GM19395 (cell line): ENCODE measurements at regions not wholly inside any gene's neighbourhood (a gene's known extent, or its start where the extent isn't known, plus 50 kb on each side); places are given as distances from the start of the nearest gene placed in this dataset.

Experiments
- ATAC-seq: cut with Tn5 transposase; IDR thresholded peaks from one replicate; pipeline ENCODE4 v1.9.1; 2021; ENCODE audit warnings: mild to moderate bottlenecking, moderate library complexity; ENCODE audit not compliant: unreplicated experiment

DNA sequence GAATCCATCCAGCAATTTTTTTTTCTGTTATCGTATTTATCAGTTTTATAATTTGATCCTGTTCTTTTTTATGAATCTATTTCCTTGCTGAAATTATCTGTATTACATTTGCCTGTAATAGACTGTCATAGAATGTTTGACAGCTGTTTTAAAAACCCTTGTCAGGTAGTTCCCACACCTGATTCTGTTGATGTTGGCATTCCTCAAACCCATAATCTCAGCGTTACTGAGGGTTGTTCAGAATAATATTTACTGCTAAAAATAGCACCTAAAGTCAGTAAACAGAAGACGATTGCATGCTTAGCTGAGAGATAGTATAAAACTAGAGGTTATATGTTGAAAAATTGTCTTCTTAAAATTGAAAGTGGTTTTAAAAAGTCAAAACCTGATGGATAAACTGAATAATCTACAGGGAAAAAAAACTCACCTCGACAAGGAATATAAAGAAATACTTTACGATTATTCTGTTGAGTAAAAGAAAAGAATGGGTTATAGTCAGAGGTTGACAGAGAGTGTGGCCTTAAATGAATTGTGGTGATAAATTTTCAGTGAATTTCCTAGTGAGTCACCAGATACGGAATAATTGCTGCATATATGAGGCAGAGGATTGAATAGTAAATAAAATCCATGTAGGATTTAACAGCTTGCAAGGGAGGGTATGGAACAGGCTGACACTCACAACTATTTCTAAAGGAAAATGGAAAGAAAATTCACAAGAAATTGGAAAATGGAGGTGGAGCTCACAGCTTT, 824.1 kb upstream of the IGFBP3 start:
- no peak for ATAC-seq

DNA sequence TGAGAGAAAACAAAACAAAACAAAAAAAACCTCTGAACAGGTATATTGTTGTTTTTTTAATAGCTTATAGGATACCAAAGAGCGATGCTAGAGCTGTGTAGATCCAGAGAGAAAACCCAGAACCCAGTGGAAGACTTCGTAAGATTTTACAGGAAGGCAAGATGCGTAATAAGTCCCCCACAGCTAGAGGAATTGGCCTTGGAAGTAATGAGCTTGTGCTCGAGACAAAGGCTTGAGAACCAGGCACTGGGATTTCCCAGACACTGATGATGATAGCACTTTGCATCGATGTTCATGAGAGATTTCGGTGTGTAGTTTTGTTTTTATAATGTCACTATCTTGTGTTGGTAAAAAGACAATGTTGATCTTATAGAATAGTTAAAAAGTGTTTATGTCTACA, 821.5 kb upstream of the IGFBP3 start:
- no peak for ATAC-seq

DNA sequence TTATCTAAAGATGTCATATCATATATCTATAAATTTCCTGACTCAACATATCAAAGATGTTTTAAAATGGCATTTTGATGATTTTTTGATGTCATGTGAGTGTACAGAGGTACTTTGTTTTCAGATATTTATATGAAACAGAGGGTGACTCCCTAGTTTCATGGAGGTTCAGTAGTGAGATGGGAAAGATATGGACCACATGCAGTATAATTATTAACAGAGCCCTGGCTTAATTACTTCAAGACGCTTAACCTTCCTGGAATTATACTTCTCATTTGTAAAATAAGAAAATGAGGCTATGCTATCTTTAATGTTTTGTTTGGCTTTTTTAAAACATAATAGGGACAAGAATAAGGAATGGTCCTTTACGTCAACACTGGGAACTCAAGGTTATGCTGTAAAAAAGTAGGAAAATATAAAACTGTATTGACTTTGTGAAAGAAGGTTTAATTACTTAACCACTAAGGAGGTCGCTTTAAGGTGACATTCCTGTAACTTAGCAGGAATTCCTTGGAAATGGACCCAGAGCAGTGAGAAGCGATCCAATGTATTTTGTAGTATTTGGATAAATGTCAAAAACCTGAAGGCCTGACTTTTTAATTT, 821.0 kb upstream of the IGFBP3 start:
- no peak for ATAC-seq

DNA sequence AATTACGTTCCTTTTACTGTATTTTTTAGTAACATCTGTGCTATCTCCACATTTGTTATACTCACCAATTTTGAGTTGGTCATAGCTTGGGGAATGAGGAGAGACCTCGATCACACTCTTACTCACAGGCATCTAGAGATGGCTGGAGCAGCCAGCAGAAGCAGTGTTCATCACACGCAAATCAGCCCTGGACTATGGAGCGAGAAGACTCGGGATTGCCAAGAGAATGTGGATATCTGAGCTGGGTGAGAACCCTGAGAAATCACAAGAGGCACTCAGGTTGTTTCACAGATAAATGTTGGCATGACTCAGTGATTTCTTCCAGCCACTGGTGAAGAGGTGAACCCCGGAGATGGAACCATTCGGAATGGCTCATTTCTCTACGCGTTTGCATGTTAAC, 820.1 kb upstream of the IGFBP3 start:
- no peak for ATAC-seq

DNA sequence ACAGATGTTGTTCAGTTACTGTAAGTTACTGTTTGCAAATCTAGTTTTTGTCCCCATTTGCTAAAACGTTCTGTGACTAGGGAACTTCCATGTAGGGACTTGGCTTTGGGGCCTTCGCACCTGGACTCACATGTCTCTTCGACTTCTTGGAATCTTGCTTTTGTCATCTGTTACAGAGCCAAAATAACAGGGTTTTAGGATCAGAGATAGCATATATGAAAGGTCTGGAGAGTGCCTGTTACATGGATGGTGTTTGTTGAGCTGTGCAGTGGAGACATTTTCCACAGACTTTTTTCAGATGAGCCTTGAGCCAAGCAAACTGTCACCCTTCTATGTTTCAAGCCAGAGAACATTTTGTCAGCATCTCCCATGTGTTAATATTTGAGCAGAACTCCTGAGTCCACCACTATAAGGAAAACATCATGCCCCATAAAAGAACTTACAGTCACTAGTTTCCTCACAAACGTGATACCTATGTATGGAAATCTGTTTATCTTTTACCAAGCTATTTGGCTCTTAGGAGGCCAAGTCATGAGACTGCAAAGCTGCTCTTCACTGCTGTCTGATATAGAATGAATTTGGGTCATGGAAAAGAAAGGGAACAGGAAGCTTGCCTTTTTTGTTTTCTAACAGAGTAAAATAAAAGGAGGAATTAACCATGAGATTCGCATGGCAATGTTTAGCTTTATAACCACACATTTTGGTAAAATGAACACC, 818.6 kb upstream of the IGFBP3 start:
- ATAC-seq, result no peak

DNA sequence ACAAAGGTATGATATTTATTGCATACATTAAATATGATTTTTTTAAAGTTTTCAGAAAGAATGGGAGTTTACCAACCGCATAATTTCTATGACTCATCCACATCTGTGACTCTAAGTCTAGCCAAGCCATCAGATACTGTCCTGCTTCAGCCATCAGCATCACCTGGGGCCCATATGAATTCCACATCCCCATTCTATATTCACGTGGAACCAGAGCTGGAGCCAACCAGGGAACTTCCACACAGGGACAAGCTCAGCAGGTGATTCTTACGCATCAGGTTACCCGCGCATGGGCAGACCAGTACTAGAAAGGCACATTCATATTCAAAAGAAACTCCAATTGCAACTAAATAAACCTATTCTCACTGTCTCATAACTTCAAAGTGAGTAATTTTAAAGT, 817.7 kb upstream of the IGFBP3 start:
- ATAC-seq, result no peak

DNA sequence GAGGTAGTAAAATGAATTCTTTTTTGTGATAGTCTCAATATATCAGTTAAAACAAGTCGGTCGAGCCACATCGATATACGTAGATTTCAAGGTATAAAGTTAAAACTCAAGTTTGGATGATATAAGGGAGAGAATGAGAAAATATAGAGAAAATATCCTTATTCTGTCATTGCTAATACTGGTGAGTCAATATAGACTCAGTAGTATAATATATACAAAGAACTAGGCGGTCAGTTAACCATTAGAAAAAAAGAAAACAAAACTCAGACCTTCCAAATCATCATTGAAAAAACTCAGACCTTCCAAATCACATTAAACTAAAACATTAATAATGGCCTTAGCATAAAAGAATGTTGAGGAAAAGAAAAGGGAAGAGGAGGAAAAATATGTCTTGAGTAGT, 817.1 kb upstream of the IGFBP3 start:
- ATAC-seq, result no peak

DNA sequence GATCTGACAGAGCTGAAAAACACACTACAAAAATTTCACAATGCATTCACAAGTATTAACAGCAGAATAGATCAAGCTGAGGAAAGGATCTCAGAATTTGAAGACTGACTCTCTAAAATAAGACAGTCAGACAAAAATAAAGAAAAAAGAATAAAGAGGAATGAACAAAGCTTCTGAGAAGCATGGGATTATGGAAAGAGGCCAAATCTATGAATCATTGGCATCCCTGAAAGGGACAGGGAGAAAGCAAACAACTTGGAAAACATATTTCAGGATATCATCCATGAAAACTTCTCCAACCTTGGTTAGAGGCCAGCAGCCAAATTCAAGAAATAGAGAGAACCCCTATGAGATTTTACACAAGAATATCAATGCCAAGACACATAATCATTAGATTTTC, 804.8 kb upstream of the IGFBP3 start:
- no peak for ATAC-seq

DNA sequence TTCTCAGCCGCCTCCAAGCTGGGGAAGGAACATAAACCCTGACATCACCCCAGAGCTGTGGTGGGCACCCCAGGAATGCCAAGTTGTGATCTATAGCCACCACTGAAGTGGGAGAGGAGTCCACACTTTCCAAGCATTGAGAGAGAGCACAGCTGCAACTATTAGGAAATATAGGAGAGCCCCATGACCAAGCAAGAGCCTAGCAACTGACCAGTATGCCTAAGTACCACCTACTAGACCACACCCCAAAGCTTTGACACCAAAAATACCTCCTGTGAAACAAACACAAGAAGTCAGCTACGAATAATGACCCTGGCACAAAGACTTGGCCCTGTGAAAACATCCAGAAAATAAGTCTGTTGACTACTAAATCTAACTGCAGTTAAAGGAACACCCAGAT, 804.1 kb upstream of the IGFBP3 start:
- ATAC-seq, result no peak

DNA sequence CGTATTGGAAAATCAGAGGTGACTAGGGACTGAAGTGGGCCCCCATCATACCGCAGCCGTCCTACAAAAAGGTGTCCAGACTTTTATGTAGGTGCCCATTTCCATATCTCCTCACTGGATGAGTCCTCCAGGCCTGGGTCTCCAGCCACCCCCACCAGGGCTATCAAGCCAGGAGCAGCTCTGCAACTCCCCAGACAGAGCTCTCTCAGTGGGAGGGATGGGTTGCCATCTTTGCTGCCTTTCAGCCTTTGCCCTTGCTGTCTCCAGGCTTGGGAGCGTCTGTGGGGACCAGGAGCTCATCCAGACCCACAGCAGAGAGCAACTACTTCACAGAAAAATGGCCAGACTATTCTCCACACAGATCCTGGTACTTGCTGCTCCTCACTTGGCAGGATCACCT, 802.7 kb upstream of the IGFBP3 start:
- no peak for ATAC-seq

DNA sequence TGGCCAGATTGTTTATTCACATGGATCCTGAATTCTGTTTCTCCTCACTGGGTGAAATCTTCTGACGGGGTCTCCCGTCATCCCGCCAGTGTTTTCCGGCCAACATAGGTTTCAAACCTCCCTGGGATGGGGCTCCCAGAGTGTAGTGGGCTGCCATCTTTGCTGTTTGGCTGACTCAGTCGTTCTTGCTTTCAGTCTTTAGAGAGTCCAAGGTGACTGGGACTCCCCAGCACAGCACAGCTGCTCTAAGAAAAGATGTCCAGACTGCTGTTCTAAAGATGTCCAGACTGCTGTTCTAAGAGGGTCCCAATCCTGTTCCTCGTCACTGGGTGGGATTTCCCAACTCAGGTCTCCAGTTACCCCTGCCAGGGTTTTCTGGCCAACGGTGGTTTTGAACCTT, 801.9 kb upstream of the IGFBP3 start:
- ATAC-seq, result no peak

DNA sequence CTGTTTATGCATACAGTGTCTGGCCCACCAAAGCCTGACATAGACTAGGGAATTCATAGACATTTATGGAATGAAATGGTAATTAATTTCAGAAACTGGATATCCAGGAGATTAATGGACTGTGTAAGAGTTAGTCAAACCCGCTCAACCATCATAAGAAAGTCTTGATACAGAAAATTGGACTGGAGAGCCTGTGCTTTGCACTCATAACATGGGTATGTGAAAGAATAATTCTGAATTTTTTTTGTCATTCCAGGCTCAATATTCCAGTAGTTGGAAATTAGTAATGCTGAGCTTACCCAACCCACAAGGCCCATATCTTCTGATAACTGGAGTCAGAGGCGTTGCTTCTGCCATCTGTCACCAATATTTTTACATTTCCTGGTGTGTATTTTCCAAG, 799.7 kb upstream of the IGFBP3 start:
- ATAC-seq, result no peak

DNA sequence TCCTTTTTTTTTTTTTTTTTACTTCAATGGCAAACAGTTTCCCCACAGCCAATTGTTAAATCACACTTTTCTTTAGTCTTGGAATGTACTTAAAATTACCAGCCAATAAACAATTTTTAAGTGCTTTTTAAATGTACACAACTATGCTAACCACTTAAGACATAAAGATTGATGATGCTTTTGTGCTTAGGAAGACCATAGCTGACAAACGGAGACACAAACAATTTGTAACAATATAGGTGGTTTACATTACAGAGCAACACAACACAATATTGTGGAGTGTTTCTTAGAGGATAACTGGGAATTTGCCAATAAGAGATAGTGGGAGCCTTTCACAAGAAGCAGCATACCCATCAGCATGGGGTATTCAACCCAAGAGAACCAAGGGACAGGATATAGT, 798.5 kb upstream of the IGFBP3 start:
- ATAC-seq, result no peak

DNA sequence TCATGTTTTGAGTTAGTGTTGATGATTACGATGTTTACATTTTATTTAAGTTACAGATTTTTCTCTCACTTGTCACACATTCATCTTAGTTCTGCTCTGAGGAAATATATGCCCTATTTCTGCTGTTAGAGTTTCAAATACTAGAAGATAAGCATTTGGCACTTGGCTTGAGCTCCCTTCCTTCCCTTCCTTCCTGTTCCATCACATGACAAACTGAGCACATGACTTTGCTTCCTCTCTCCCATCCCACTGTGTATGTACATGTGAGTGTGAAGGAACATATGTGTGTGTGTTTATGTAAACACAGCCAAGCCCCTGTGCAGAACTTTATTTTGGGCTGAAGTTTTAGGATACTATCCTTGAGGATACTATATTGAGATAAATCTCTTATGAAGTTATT, 795.9 kb upstream of the IGFBP3 start:
- no peak for ATAC-seq

DNA sequence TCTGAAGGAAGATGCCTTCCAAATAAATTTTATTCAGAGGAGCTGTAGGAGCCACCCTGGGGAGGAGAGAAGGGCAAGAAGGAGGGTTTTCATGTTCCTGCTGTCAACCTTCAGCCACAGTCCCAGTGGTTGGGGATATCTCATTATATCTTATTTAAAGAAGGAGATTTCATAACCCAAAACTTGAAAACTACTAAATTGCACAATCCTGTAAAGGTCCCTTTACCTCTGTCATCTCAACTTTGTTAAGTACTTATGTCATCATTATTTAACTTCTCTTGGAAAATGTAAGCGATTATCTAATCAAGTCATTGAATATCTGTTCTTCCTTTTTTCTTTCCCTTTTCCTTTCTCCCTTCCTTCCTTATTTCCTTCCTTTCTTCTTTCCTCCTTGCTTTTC, 794.5 kb upstream of the IGFBP3 start:
- ATAC-seq, result no peak

DNA sequence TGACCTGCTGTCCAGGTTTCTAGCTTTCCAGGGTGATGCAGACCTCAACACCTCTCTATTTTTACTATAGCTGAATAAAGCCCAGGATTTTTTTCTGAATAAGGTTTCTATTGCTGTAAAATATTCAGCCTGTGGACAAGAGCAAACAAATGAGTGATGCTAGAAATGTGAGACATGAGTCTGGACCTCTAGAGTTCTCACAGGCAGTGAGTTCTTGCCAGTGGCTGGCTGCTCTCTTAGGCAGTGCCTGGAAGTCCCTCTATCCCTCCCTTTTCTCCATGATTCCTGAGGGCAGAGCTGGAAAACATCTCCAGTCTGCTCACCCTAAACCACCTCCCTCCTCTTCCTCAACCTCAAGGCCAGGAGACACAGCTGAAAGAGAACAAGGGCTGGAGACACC, 793.8 kb upstream of the IGFBP3 start:
- ATAC-seq, result no peak

DNA sequence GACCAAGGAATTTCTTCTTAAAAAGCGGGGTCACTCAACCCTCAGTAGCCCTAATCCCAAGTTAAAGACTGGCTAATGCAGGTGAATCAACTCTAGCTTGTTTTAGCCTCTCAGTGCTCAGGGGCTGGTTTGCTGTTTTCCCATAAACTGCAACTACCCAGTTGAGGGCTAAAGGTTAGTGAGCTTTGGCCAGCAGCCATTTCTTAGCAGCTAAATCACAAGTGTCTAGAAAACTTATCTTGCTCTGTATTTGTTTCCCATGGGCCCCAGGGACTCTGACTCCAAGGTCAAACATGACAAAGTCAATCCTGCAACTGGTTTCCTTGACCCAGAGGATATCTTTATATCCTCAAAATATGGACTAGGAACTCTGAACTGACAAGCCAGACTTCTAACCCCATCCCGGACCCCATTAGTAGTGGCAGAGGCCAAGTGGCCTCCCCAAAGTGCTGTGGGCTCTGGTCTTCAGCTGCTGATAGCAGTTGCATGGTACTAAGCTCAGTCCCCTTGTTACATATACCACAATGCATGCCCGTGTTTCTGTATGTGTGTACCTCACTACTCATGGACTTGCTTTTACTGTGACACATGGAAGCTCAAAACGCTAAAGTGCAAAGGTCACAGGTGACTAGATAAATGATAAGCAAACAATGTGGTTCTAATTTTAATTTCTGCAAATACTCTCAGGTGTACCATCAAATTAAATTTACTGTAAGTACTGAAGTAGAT, 793.0 kb upstream of the IGFBP3 start:
- ATAC-seq, result no peak

DNA sequence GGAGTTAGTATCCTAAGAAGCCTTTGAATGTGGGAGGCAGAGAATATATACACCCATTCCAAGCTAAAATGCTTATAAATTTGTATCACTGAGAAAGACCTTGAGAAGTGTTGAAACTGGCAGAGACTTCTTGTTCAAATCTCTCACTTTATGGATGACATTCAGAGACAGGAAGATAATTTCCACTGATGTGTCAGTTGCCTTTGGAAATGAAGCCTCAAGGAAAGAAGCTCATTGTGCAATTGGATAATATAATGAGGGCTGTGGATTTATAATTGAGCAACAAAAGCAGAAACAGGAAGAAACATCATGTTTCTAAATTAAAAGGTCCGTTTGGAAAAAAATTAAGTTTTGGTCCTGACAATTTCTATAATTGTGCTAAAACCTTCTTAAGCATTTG, 789.9 kb upstream of the IGFBP3 start:
- no peak for ATAC-seq

DNA sequence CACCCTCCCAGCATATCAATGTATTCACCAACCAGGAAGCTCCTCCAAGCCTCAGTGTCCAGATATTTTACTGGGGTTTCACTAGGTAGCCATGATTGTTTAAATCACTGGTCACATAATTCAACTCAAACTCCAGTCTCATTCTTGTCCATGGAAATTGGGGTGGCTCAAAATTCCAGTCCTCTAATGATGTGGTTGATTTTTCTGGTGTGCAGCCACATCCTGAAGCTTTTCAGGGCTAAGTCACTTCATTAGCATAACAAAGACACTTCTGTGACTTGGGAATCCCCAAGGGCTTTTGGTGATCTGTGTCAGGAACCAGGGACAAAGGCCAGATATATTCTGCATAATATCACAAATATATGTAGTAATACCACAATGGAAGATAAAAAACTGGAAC, 786.9 kb upstream of the IGFBP3 start:
- no peak for ATAC-seq

DNA sequence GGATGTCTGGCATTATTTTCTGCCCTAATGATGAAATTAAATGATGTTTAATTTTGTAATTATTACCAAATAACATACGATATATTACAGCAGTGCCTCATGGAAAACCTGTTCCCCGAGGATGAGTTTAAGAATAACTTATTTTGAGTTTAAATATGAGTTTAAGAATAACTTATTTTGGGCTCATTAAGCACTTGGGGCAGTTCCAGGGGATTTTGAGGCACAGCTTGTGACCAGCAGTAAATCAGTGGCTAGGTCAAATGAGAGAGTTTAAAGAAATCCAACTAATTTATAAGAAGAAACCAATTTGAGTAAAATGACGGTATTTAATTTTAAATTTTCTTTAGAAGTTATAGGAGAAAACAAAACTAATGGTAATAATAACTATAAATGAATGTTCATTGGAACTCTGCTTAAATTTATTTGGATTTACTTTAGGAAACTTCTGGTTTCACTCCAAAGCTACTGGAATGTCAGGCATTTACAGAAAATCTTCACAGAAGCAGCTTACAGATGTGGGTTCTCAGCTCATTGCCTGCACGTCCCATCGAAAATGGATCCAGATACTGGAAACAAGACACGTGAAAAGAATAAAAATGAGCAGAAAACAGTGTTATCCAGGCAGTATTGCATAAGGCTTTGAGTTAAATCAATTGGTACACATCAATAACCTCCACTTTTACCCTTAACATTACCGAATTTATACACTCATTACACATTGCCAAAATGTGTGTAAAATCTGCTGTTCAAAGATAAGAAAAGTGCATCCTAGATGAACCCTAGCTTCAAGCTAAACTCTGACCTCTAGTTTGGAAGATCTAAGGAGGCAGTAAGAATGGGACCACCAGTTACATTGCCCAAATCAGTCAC, 784.5 kb upstream of the IGFBP3 start:
- no peak for ATAC-seq

DNA sequence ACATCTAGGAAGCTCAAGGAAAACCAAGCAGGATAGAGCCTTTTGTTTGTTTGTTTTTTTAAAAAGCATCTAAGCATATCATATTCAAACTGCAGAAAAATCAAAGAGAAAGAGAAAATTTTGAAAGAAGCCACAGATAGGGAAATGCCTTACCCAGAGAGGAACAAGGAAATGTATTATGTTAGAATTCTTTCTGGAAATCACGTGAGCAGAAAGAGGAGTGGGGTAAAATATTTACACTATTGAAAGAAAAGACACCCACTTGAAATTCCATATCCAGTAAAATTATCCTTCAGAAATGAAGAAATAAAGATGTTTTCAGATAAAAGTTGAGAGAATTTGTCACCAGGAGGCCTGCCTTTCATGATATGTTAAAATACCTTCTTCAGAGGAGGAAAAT, 775.7 kb upstream of the IGFBP3 start:
- ATAC-seq, result no peak
